Osteocyte (in vitro differentiated cells): ENCODE measurements at regions not wholly inside any gene's neighbourhood (a gene's known extent, or its start where the extent isn't known, plus 50 kb on each side); places are given as distances from the start of the nearest gene placed in this dataset.

Experiments used
- DNase-seq: peaks from one replicate; pipeline ENCODE4 v3.0.0; 2021; ENCODE audit warnings: mixed read lengths; ENCODE audit not compliant: unreplicated experiment; ENCODE audit errors: extremely low spot score
- H3K27ac Mint-ChIP-seq: one replicate; pipeline ENCODE4 v1.8.0; 2021; ENCODE audit warnings: mild to moderate bottlenecking, mixed read lengths; ENCODE audit not compliant: unreplicated experiment
- H3K27me3 Mint-ChIP-seq: one replicate; pipeline ENCODE4 v1.8.0; 2021; ENCODE audit warnings: mixed read lengths; ENCODE audit not compliant: unreplicated experiment
- H3K36me3 Mint-ChIP-seq: one replicate; pipeline ENCODE4 v1.8.0; 2021; ENCODE audit warnings: mixed read lengths; ENCODE audit not compliant: unreplicated experiment
- H3K4me1 Mint-ChIP-seq: one replicate; pipeline ENCODE4 v1.8.0; 2021; ENCODE audit warnings: mixed read lengths; ENCODE audit not compliant: unreplicated experiment
- H3K4me3 Mint-ChIP-seq: one replicate; pipeline ENCODE4 v1.8.0; 2021; ENCODE audit warnings: mild to moderate bottlenecking, moderate library complexity, mixed read lengths; ENCODE audit not compliant: unreplicated experiment
- H3K9me3 Mint-ChIP-seq: one replicate; pipeline ENCODE4 v1.8.0; 2021; ENCODE audit warnings: mixed read lengths; ENCODE audit not compliant: unreplicated experiment
- CTCF ChIP-seq: fragments of 200-600 bp; sonication (generic); IDR thresholded peaks from 2 replicates; pipeline ENCODE4 v1.5.0; 2021; ENCODE audit warnings: antibody characterized with exemption, mild to moderate bottlenecking, moderate library complexity

GRCh38 chr2:30373881-30374302 is 73.2 kb upstream of the LCLAT1 start:
- H3K27ac Mint-ChIP-seq = peak overlapping the region; percentile 69
- H3K4me1 Mint-ChIP-seq = peaks cover 28% of the 10 kb centered on the region
- H3K36me3 Mint-ChIP-seq = no peaks in the 10 kb centered on the region
- H3K4me3 Mint-ChIP-seq = no peak overlapping the region
- H3K27me3 Mint-ChIP-seq = no peaks in the 10 kb centered on the region
- no peak for DNase-seq
- no peak for TF ChIP-seq CTCF
- no peaks in the 10 kb centered on the region for H3K9me3 Mint-ChIP-seq

GRCh38 chr2:30374380-30374779 is 72.7 kb upstream of the LCLAT1 start:
- Mint-ChIP-seq H3K27me3 (no peaks in the 10 kb centered on the region), H3K27ac (no peak overlapping the region), H3K36me3 (no peaks in the 10 kb centered on the region), H3K4me3 (no peak overlapping the region), H3K9me3 (no peaks in the 10 kb centered on the region), H3K4me1 (peaks cover 28% of the 10 kb centered on the region)
- no peak for DNase-seq
- no peak for TF ChIP-seq CTCF

- Mint-ChIP-seq H3K4me1 (peaks cover 25% of the 10 kb centered on the region), H3K9me3 (peaks cover 4% of the 10 kb centered on the region), H3K27ac (no peak overlapping the region), H3K36me3 (no peaks in the 10 kb centered on the region), H3K27me3 (no peaks in the 10 kb centered on the region), H3K4me3 (no peak overlapping the region)
- no peak for TF ChIP-seq CTCF
- DNase-seq = no peak
These were observed 71.1 kb upstream of the LCLAT1 start for GRCh38 chr2:30375915-30376314.

- no peak overlapping the region for H3K27ac Mint-ChIP-seq
- no peaks in the 10 kb centered on the region for H3K4me1 Mint-ChIP-seq
- DNase-seq = no peak
- H3K9me3 Mint-ChIP-seq = peaks cover 4% of the 10 kb centered on the region
- H3K36me3 Mint-ChIP-seq = no peaks in the 10 kb centered on the region
- no peak overlapping the region for H3K4me3 Mint-ChIP-seq
- H3K27me3 Mint-ChIP-seq = peaks cover 20% of the 10 kb centered on the region
- no peak for TF ChIP-seq CTCF
These were observed 67.6 kb upstream of the LCLAT1 start for GRCh38 chr2:30379481-30379880.

GRCh38 chr2:30380824-30381223 is 66.2 kb upstream of the LCLAT1 start:
- no peak overlapping the region for H3K27ac Mint-ChIP-seq
- no peak for DNase-seq
- H3K9me3 Mint-ChIP-seq = peaks cover 4% of the 10 kb centered on the region
- no peak overlapping the region for H3K4me3 Mint-ChIP-seq
- peaks cover 20% of the 10 kb centered on the region for H3K27me3 Mint-ChIP-seq
- no peaks in the 10 kb centered on the region for H3K4me1 Mint-ChIP-seq
- no peaks in the 10 kb centered on the region for H3K36me3 Mint-ChIP-seq
- no peak for TF ChIP-seq CTCF
